Psoas muscle (tissue), 7 donors: ENCODE measurements at regions not wholly inside any gene's neighbourhood (a gene's known extent, or its start where the extent isn't known, plus 50 kb on each side); places are given as distances from the start of the nearest gene placed in this dataset.
A peak's percentile ranks its signal among the peaks of the same experiment; 100 is the strongest.

Experiments
- ATAC-seq, 4 donors: fragments of 200-7000 bp; cut with Tn5 transposase; one replicate each; pipeline ENCODE4 v1.9.1; 2020; ENCODE audit warnings: moderate library complexity in 3 of 4, mild to moderate bottlenecking in 2 of 4
- DNase-seq, 2 donors: peaks; one replicate each; pipeline ENCODE4 v3.0.0-alpha.2; 2020
- H3K27ac ChIP-seq: fragments of 200-600 bp; one replicate; pipeline ENCODE4 v1.8.0; 2022
- H3K27me3 ChIP-seq, 3 donors: fragments of 200-600 bp in 1 of 3; one replicate each; pipeline versions ENCODE4 v1.6.1 to v1.8.0; 2013 to 2022; ENCODE audit warnings: low read length in 2 of 3, mild to moderate bottlenecking in 2 of 3, moderate library complexity in 1 of 3; ENCODE audit not compliant: insufficient read depth in 3 of 3
- H3K36me3 ChIP-seq, 2 donors: fragments of 200-600 bp in 1 of 2; one replicate each; pipeline versions ENCODE4 v1.6.1 to v1.8.0; 2013 to 2022; ENCODE audit warnings: low read depth in 1 of 2, mild to moderate bottlenecking in 1 of 2, moderate library complexity in 1 of 2; ENCODE audit not compliant: insufficient read depth in 1 of 2
- H3K4me1 ChIP-seq: fragments of 200-600 bp; one replicate; pipeline ENCODE4 v1.8.0; 2022
- H3K4me3 ChIP-seq: fragments of 200-600 bp; one replicate; pipeline ENCODE4 v1.8.0; 2022; ENCODE audit warnings: mild to moderate bottlenecking
- H3K9me3 ChIP-seq: fragments of 200-600 bp; one replicate; pipeline ENCODE4 v1.8.0; 2022
- WGBS, 3 donors: extraction: QIAGEN DNeasy Blood & Tissue Kit; methylation state at CpG; one replicate each; pipeline versions ENCODE4 v1.1.6 to v1.1.7; 2013; 5-methylcytosine and 5-hydroxymethylcytosine counted together
- intact Hi-C, 2 donors: fragments of 100-400 bp; cut with DNase I; formaldehyde crosslinking; loops; one replicate each; pipeline versions ENCODE4 v1.11.0 to v1.14.2; 2022
- TF ChIP-seq, protein P1 (sequence below): fragments of 200-600 bp; IDR thresholded peaks from one replicate; pipeline ENCODE4 v1.8.0; 2022; ENCODE audit warnings: antibody characterized with exemption
- donor health status: healthy with polysubstance abuse.
- donor health status: DM: no; HTN: no; CAD: no; lungs with moderate emphysema.
- donor health status: Bipolar disorder and iron deficiency.
- donor health status: healthy.
- donor health status: DM: yes; HTN: yes; CAD: no.
- donor health status: DM: no; HTN: no; CAD: no.
- donor health status: DM: yes; HTN: yes; CAD: no.

DNA sequence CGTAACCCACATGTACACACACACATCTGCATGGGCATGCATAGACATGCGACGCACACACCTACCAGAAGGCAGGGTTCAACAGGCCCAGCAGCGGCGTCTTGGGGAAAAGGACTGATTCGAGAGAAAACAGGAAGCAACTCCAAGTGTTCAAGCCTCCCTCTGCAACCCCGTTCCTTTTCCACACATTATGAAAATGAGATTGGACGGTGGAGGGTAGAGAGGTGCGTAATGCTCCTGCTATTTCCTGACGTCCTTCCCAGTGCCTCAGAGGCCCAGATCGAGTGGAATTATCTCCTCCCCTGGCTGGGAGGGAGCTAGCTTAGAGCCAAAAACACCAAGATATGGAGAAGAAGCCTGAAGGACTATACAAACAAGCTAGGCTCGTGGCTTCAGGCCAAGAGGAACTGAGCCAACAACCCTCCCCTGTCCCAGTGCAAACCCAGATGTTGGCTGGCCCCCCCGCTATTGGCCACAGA lies 289.2 kb downstream of the MN1 start:
- peak; percentile 64 to 69 for DNase-seq
- H3K27ac ChIP-seq = no peak overlapping the region
- H3K27me3 ChIP-seq = no peaks in the 10 kb centered on the region
- no peaks in the 10 kb centered on the region for H3K9me3 ChIP-seq
- intact Hi-C loops = no loop called here
- TF ChIP-seq, protein P1, sequence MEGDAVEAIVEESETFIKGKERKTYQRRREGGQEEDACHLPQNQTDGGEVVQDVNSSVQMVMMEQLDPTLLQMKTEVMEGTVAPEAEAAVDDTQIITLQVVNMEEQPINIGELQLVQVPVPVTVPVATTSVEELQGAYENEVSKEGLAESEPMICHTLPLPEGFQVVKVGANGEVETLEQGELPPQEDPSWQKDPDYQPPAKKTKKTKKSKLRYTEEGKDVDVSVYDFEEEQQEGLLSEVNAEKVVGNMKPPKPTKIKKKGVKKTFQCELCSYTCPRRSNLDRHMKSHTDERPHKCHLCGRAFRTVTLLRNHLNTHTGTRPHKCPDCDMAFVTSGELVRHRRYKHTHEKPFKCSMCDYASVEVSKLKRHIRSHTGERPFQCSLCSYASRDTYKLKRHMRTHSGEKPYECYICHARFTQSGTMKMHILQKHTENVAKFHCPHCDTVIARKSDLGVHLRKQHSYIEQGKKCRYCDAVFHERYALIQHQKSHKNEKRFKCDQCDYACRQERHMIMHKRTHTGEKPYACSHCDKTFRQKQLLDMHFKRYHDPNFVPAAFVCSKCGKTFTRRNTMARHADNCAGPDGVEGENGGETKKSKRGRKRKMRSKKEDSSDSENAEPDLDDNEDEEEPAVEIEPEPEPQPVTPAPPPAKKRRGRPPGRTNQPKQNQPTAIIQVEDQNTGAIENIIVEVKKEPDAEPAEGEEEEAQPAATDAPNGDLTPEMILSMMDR = no peak
- H3K4me3 ChIP-seq = no peak overlapping the region
- peak in 2 of 4 donors; percentile 27 to 40 for ATAC-seq
- peaks cover 26% of the 10 kb centered on the region for H3K4me1 ChIP-seq
- 41 to 47% (median 43%) methylated on average over 13 of the region's 13 CpGs for WGBS, 3 donors
- H3K36me3 ChIP-seq = no peaks in the 10 kb centered on the region

DNA sequence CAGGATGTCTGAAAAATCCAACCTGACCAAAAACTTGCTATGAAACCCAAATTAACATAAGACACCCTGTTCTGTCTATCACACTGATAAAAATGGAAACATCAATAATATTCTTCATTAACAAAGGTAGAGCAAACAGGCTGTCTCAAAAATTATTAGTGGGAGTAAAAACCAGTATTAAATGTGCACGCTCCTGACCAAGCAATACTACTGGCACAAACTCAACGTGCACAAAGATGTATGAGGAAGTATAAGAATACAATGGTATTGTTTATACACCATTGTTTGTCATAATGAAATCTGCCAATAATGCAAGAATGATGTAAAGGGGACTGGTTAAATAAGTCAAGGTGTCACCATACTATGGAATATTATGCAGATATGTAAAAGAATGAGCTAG lies 288.5 kb downstream of the MN1 start:
- no peaks in the 10 kb centered on the region for H3K9me3 ChIP-seq
- H3K27me3 ChIP-seq = no peaks in the 10 kb centered on the region
- peaks cover 25% of the 10 kb centered on the region for H3K4me1 ChIP-seq
- H3K4me3 ChIP-seq = no peak overlapping the region
- intact Hi-C loops = no loop called here
- H3K27ac ChIP-seq = no peak overlapping the region
- H3K36me3 ChIP-seq = no peaks in the 10 kb centered on the region
- DNase-seq (no peak), ATAC-seq (no peak)
- 40 to 48% (median 46%) methylated on average over 2 of the region's 2 CpGs for WGBS, 3 donors
- TF ChIP-seq, protein P1 = no peak

DNA sequence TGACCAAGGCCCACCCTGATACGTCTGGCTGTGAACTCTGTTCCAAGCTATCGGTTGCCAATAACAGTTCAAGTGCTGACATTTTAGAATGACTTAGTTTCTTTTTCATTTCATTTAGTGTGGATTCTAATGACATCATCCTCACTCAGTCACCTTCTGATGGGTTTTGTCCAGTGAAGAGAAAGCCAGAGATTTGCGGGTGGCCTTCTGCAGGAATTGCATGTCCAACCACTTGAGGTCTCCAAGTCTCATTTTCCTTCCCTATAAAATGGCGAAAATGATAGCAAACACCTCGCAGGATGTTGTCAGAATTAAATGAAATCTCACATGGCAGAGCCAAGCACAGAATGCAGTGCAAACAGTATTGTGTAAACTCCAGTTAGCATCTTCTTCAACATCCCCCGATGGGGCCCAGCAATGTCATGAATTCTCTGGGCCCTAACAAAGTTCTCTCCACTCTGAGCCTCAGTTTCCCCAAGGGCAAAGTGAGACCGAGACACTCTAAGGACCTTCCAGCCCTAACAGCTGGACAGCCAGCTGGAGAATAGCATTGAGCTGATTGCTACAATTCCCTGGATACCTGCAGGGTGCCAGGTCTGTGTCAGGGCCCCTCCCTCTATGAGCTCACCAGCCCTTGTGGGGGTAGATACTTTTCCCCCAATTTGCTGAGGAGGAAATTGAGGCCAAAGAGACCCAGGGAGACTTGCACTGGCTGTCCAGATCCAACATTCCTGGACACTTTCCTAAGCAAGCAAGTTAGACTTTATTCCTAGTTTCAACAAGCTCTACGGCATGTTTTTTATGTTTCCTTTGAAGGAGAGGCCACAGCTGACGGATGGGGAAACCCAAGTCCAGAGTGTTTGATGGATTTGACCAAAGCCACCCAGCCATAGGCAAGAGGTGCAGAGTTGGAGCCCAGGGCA lies 286.7 kb downstream of the MN1 start:
- peak; percentile 53 to 76 for DNase-seq
- Histone ChIP-seq H3K9me3 (no peaks in the 10 kb centered on the region), H3K27ac (no peak overlapping the region), H3K4me3 (no peak overlapping the region), H3K27me3 (no peaks in the 10 kb centered on the region), H3K36me3 (no peaks in the 10 kb centered on the region), H3K4me1 (peaks cover 17% of the 10 kb centered on the region)
- 75 to 81% (median 78%) methylated on average over 9 of the region's 9 CpGs for WGBS, 3 donors
- ATAC-seq = peak in 1 of 4 donors; percentile 38
- TF ChIP-seq, protein P1 = no peak
- intact Hi-C loops = no loop called here

DNA sequence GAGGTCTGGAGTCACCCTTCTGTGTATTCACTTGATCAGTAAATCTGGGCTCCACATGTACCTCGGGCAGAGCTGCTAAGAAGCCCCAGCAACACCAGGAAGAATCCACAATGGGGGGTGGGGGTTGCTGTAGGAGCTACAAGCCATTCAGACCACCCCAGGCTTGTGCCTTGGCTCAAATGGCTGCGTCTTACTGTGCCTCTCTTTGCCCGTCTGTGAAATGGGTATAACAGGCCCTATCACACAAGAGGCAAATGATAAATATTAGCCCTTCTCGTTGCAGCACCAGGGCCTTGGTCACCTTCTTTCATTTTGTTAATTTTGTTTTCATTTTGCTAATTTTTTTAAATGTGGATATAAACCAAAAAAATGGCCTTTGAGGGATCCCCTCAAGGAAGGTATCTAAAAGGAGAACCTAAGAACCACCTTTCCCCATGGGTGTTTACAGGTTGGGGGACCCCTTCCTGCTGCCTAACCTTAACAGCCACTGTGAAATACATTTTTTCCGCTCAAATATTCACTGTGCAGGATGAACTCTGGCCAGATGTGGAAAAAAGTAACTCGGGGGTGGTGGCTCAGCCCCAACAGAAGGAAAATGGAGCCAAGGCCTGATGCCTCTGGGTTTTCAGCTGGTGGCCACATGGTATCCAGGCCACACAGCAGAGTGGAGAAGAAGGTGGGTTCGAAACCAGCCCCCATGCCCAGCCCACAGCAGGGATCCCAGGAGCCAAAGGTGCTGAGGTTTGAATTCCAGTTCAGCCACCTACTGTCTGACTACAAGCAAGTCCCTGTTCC lies 284.0 kb downstream of the MN1 start:
- no peaks in the 10 kb centered on the region for H3K27me3 ChIP-seq
- TF ChIP-seq, protein P1 = no peak
- 76 to 89% (median 85%) methylated on average over 7 of the region's 7 CpGs for WGBS, 3 donors
- no peak for DNase-seq
- H3K27ac ChIP-seq = no peak overlapping the region
- no peaks in the 10 kb centered on the region for H3K36me3 ChIP-seq
- no peak overlapping the region for H3K4me3 ChIP-seq
- H3K9me3 ChIP-seq = no peaks in the 10 kb centered on the region
- intact Hi-C loops = no loop called here
- H3K4me1 ChIP-seq = peaks cover under 1% of the 10 kb centered on the region
- no peak for ATAC-seq
